GM21447 (cell line): ENCODE measurements at regions not wholly inside any gene's neighbourhood (a gene's known extent, or its start where the extent isn't known, plus 50 kb on each side); places are given as distances from the start of the nearest gene placed in this dataset.
"Not testable (repeated sequence)": the region's sequence is repeated elsewhere in the genome, so short reads cannot be mapped to it uniquely, and the experiment has no call there.

Experiments
- ATAC-seq: cut with Tn5 transposase; IDR thresholded peaks from one replicate; pipeline ENCODE4 v1.9.1; 2021; ENCODE audit not compliant: unreplicated experiment

DNA sequence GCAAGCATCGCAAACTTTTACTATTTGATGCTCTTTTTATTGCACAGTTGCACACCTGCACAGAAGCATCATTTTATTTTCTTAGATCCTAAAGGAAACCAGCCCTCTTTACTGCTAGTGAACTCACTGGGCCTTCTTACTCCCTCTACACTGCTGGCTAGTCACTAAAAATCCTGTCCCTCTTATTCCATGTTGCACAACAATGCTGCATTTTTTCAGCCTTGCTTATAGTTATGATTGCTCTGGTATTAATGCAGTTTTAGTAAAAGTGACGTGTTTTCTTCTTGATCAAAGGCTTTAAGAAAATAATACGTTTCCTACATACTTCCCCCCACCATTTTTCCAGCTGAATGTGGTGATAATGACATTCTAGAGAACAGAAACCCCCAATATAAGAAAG, 132.9 kb upstream of the FAM3C start:
- ATAC-seq = no peak

DNA sequence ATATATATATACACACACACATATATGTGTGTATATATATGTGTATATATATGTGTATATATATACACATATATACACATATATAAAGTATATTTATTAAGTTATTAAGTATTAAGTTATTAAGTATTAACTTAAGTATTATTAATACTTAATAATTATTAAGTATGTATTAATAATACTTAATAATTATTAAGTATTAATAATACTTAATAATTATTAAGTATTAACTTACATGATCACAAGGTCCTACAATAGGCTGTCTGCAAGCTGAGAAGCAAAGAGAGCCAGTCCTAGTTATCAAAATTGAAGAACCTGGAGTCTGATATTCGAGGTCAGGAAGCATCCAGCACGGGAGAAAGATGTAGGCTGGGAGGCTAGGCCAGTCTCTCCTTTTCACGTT, 130.1 kb upstream of the FAM3C start:
- ATAC-seq = not testable (repeated sequence)

DNA sequence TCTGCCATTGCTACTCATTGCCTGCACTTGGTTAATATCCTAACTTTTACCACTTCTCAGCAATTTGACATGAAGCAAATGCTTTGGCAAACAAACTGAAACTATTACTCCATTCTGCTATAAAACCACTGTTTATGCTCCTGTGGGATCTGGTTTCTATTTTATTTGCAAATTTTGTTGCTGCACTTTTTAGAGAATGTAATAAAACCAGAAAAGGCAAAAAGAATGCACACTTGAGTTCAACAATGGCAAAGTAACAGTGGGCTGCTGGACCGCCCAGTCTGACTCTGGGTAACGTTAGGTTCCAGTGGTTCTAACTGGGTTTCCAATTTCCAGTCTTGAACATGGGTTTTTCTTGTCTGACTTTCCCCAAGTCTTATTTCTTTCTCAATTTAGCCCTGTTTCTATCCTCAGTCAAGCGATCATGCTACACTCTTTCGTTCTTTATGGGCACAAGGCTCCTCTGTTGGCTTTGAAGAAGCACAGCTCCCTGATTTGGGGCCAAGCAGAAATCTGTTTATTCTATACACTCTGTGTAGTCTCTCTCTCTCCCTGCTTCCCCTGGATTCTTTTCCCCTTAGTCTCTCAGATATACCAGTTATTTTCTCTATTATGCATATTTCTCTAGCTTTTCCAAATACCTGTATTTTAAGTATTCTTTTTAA, 129.2 kb upstream of the FAM3C start:
- no peak for ATAC-seq

DNA sequence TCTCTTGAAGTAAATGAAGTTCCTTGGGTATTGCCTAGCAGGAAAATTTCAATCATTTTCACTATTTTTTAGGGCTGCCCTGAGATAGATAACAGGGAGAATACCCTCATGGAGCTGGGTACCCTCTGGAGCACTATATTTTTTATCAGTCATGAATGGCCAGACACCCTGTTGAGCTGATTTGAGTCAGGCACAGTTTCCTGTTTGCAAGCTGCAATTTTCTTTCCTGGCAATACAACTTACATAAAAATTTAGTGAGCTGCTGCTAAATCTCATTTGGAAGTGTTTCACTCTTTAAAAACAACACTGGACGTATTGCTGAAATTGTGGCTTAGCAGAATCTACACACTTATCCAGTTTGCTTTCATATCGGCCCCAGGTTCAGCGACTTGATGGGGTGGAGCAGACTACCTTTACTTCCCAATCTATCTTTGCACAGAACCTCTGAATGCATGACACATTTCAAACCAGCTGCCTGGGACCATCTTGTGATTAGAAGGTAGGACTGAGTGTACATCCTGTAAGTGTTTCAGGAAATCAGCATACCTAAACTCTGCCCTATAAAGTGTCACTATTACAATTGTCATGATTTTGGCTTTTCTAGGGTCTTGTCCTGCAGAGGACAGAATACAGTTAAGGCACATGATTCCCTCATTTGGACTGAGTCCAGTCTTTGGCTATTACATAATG, 125.7 kb upstream of the FAM3C start:
- ATAC-seq = no peak

DNA sequence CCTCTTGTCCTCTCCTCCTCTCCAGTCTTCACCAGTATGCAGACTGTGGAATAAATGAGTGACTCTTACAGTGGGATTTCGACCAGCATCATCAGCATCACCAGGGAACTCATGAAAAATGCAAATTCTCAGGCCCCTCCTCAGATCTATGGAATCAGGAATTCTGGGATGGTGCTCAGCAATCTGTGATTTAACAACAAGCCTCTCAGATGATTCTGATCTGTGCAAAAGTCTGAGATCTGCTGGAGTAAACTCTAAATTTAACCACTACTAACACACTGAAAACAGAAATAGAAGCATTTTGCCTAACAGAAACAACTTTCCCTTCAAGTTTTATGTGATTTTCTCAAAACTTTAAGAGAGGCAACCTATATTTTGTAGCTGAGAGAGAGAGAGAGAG, 124.8 kb upstream of the FAM3C start:
- no peak for ATAC-seq

DNA sequence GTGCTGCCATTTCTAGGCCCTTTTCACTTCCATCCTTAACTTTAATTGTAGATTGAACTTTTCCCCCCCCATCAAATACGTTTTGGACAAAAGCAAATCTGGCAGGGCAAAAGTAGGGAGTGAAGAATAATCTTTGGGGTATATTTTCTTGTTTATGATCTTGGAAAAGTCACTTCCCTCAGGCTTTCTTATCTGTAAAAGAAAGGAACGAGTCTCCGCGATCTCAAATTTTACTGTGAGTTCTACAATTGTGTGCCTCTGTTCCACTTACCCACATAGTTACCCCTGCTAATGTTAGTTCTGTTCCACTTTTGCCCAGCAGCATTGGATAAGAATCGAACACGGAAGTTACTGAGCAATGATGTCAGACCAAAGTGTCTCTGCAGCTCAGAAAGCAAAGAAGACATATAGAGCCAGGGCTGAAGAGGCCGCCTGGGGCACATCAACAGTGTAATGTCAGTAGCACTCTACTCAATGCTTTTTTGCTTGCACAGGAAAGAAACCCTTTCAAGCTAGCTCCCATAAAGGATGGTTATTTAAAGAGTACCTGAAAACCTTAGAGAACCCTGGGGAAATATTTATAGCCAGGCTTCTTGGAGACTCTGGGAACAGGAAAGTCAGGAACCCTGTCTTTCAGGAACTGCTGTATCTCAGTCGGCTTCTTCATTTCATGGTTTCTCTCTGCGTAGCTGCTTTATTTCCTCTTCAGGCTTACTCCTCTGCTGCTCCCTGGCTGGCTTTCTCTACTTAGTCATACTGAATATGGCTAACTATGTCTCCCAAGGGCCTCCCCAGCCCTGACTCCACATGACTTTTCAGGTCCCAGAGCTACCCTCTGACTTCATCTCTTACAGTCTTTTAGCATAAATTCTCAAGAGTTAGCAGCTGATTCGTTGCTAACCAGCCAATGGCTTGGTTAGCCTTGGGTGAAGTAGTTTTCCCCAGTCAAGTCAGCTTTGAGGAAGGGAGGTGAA, 123.7 kb upstream of the FAM3C start:
- peak; percentile 72 for ATAC-seq

DNA sequence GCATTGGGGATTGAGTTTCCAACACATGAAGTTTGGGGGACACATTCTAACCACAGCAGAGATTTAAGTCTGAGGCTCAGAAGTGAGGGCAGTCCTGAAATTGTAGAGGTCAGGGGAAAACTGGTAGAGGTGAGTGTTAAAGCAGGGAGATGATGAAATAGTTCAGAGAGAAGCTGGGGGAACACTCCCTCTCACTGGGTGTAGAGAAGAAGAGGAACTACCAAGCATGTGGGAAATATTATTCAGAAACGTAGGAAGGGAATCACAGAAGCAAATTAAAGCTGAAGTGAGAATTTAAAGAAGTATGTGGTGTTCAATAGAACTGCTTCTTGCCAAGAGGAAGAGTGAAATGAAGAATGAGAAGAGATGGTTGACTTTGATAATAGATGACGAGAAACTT, 121.5 kb upstream of the FAM3C start:
- ATAC-seq = no peak

DNA sequence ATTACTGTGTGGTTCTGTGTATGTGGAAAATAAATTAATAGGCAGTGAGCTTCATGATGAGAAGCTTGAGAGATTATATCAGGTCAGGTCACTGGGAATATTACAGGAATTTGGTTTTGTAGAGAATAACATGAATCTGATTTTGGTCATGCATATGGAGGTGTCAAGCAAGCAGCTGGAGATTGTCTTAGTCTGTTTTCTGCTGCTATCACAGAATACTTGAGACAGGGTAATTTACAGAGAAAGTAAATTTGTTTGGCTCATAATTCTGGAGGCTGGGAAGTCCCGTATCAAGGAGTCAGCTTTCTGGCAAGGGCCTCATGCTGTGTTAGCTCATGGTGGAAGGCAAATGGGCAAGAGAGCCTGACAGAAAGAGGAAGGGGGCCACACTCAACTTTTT, 120.7 kb upstream of the FAM3C start:
- ATAC-seq = no peak

DNA sequence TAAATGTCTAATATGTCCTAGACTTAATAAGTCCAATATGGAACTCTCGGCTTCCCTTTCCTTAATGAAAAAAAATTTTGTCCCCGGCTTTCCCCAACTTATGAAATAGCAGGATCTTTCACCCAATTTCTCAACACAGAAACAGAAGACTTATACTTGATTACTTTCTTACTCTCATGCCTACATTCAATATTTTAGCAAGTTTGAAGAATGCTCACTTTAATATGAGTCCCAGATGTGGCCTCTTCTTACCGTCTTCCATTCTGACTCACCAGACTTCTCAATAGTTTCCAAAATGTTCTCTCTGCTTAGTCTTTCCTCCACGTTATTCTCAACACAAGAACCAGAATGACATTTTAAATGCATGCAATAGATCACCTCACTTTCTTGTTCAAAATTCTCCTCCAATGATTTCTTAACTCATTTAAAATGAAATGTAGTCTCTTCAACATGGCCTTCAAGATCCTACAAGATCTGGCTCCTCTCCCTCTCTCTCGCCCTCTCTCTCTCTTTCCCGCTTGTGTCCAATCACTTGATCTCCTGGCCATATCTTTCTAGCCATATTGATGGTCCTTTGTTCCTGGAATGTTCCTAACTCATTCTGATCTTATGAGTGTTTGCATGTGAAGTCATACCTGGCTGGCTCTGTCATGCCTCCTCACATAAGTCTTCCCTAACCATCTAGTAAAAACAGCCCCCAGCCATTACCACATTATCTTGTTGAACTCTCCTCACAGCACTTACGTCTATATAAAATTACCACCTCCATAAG, 119.7 kb upstream of the FAM3C start:
- ATAC-seq = no peak

DNA sequence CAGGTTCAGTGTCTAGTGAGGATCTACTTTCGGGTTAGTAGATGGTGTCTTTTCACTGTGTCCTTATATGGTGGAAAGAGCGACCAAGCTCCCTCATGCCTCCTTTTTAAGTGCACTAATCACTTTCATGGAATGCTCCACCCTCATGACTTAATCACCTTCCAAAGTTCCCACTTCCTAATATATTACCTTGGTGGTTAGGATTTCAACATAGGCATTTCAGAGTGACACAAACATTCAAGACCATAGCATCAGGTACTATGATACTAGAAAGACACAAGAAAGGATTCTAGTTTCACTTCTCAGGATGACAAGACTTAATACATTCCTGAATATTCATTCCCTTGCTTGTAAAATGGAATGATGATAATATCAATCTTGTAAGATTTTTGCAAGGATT, 119.1 kb upstream of the FAM3C start:
- ATAC-seq = no peak

DNA sequence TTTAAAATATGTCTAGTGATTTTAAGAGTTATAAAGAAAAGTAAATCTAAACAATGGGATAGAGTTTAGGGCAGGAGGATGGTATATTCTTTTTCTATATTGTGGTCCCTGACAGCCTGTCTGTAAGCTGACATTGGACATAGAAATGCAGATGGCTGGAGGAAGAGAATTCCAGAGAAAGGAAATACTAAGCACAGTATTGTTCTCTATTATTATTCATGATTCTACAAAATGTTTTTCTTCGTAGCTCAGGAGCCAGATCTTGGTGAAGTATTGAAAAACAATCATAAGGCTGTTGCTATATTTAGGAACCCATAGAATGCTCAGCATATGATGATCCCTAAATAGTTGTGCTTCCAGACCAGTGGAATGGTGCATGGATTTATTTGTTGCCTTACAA, 117.0 kb upstream of the FAM3C start:
- ATAC-seq = no peak

DNA sequence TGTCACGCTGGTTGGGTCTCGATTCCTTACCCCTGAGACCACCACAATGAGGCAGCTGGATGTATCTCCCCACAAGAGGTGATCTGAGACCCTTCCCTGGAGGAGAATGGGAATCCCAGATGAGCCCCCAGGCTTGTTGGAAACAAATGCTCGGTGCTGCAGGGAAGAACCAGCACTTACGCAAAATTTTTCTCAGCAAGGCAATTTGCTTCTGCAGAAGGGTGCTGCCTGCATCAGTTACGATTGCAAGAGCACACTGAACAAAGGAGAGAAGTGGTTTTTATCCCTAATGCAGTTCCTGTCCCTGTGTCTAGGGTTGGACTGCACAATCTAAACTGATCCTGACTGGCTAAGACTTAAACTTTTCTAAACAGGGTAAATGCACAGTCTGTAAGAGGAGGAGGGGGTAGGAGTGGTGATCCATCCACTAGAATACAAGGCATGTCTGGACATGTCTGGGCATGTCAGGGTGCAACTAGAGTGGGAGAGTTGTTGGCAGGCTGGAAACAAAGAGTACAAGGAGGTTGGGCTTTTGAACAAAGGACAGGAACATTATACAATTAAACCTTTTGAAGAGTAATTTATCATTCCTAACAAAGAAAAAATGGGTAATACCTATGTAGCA, 114.9 kb upstream of the FAM3C start:
- no peak for ATAC-seq

DNA sequence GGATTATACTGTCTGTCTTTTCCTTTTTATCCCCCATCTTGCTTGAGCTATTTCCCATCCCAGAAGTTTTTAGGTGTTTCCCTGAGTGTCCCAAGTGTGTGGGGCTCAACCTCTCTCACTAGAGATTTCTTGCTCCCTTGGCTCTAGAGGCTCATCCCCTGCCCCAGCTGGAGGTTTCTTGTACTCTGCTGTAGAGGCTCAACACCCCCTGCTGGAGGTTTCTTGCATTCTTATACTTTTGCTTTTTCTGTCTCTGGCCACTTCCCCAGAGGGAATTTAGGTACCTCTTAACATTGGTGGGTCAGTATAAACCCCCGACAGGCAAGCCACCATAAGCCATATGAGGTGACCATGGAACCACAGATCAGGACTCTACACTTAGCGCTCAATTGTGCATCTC, 114.2 kb upstream of the FAM3C start:
- ATAC-seq = no peak

DNA sequence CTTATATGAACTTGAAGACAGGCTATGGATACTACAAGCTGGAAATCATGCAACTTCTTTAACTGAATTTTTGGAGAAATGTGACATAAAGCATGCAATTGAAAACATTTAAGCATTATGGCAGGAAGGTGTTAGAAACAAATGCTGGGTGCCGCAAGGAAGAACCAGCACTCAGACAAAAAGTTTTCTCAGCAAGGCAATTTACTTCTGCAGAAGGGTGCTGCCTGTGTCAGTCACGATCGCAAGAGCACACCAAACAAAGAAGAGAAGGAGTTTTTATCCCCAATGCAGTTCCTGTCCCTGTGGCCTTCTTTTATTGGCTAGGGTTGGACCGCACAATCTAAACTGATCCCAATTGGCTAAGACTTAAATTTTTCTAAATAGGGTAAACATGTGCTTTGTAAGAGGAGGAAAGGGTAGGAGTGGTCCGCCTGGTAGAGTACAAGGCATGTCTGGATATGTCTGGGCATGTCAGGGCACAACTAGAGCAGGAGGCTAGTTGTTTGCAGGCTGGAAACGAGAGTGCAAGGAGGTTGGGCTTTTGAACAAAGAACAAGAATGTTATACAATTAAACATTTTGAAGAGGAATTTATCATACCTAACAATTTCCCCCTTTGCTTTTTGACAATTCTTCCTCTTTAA, 109.6 kb upstream of the FAM3C start:
- ATAC-seq = no peak

DNA sequence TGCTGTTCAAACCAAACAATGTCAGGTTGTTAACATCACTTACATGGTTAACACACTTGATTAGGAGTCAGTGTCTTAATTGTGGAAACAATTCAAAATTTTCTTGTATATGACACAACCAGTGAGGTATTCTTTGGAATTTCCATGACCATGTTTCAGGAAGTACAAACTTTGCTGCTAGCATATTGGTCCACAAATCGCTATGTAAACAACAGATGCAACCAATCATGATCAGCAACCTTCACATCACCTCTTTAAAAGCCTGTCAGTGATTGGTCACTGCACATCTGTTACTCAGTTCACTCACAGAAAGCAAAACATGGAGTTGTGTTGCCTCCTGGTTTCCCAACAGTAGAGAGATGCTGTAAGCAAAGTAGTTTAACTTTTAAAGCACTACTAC, 108.9 kb upstream of the FAM3C start:
- ATAC-seq = no peak

DNA sequence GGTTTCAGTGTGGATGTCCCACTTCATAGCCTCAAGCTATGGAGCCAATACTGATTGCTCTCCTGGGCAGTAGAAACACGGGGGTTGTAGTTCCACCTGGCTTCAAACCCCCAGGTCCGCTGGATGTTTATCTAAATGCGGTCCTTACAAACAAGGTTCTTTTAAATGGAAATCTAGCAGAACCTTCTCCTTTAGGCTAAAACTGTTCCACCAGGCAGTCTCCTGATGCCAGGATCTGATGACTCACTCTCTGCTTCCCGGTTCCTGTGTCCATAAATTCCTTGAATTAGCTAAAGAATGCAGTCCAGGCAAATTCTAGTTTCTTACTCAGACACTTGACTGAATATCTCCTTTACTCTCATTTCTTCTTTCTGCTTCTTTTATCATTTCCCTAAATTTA, 108.4 kb upstream of the FAM3C start:
- ATAC-seq = no peak

DNA sequence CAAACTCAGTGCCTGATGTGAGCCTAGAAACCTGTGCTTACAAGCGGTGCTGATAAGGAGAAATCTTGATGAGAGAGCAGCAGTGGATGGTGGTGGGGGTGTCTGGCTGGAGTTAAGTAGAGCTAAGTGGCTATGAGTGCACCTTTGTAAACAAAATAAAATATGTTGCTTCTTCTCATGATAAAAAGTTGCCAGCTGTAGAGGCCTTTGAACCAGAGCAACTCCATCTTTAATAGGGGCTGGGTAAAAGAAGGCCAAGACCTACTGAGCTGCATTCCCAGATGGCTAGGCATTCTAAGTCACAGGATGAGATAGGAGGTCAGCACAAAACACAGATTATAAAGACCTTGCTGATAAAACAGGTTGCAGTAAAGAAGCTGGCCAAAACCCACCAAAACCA, 107.6 kb upstream of the FAM3C start:
- ATAC-seq = no peak

DNA sequence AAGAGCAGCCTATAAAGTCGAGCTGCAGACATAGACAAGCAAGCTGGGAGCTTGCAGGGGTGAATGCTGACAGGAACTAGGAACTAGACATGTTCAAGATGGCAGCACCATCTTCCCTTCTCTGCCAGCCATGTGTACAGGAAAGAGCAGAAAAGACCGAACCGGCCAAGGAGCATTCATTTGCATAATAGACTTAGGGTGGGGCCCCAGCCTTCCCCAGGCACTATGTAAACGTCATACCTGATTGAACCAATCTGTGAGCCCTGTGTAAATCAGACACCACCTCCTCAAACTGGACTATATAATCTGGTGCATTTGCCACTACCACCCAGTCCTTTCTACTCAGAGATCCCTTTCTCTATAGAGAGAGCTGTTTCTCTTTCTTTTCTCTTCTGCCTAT, 106.9 kb upstream of the FAM3C start:
- no peak for ATAC-seq

DNA sequence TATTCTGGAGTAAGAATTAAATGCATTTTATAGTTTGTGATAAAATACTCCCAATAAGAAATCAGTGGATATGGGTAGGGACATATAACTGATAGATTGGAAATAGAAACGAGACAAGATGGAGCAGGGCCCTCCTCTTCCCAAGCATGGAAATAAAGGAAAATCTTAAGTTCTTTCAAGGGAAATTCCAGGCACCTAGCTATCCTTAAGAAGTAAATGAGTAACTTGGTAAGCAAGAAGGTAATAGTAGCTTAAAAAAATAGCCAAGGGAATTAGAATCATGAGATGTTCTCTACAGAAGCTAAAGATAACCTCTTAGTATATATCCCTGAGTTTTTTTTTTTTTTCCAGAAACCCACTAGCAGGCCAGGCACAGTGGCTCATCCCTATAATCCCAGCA, 105.5 kb upstream of the FAM3C start:
- ATAC-seq = no peak

DNA sequence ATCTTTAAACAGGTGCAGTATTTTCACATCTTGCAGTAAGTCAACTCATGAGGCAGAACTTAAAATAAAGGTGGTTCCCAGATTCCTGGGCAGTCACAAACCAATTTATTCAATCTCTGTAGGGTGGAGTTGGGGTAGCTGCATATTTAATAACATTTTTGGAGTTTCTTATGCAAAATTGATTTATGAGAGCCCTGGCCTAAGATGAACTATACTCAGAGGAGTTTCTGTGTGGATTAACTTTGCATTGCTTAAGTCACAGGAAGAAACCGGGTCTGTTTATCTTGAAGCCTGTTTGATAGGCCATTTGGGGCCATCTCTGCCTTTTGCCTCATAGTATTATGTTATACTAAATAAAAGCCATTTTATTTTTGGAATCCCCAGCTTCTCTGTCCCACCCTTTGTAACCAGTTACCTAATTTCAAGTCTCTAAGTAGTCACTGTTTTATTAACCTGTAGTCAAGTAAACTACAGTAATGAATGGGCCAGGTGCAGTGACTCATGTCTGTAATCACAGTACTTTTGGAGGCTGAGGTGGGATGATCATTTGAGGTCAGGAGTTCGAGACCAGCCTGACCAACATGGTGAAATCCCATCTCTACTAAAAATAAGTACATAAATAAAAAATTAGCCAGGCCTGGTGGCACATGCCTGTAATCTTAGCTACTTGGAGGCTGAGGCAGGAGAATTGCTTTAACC, 104.4 kb upstream of the FAM3C start:
- ATAC-seq = no peak
